Spleen (tissue), 7 donors: ENCODE measurements at regions not wholly inside any gene's neighbourhood (a gene's known extent, or its start where the extent isn't known, plus 50 kb on each side); places are given as distances from the start of the nearest gene placed in this dataset.

Experiments
- POLR2AphosphoS5 ChIP-seq, 3 donors: sonication (generic); formaldehyde crosslinking; IDR thresholded peaks; one replicate each; pipeline ENCODE4 v1.5.1; 2017; ENCODE audit warnings: antibody characterized with exemption in 3 of 3
- TF ChIP-seq, protein P1 (sequence below), 11 experiments: fragments of 200-600 bp in 7 of 11; fragments of 450-650 bp in 4 of 11; sonication (generic) in 4 of 11; IDR thresholded peaks in 8 of 11; conservative IDR thresholded peaks in 3 of 11; 1 replicate in 7 of 11; 2 replicates in 4 of 11; pipeline versions ENCODE4 v1.4.0 to v1.8.0; 2016 to 2021; ENCODE audit warnings: antibody characterized with exemption in 11 of 11, inconsistent platforms in 4 of 11, mild to moderate bottlenecking in 1 of 11
- donor health status: DM: no; HTN: no; CAD: no; lungs with moderate emphysema.
- donor health status: DM: no; HTN: no; CAD: no.
- donor health status: DM: no; HTN: no; CAD: no.

DNA sequence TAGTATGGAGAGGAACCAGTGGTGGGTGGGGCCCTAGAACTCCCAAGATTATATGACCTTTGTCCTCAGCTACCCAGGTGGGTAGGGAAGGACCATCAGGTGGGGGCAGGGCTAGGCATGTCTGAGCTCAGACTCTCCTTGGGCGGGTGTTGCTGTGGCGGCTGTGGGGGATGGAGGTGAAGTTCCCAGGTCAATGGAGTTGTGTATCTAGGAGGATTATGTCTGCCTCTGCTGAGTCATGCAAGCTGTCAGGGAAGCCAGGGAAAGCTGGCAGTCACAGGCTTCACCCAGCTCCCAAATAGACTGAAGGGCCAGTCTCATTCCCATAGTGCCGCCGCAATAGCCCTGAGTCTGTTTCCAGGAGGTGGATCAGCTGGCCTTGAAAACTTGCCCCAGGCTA lies 139.7 kb upstream of the CFAP20DC start:
- TF ChIP-seq POLR2AphosphoS5 (IDR thresholded peaks at IDR 0.05): no peak
- TF ChIP-seq, protein P1, sequence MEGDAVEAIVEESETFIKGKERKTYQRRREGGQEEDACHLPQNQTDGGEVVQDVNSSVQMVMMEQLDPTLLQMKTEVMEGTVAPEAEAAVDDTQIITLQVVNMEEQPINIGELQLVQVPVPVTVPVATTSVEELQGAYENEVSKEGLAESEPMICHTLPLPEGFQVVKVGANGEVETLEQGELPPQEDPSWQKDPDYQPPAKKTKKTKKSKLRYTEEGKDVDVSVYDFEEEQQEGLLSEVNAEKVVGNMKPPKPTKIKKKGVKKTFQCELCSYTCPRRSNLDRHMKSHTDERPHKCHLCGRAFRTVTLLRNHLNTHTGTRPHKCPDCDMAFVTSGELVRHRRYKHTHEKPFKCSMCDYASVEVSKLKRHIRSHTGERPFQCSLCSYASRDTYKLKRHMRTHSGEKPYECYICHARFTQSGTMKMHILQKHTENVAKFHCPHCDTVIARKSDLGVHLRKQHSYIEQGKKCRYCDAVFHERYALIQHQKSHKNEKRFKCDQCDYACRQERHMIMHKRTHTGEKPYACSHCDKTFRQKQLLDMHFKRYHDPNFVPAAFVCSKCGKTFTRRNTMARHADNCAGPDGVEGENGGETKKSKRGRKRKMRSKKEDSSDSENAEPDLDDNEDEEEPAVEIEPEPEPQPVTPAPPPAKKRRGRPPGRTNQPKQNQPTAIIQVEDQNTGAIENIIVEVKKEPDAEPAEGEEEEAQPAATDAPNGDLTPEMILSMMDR (IDR thresholded peaks at IDR 0.05 in 8 of 11, conservative IDR thresholded peaks at IDR 0.05 in 3 of 11): no peak
